Loucy (cell line): ENCODE measurements at regions not wholly inside any gene's neighbourhood (a gene's known extent, or its start where the extent isn't known, plus 50 kb on each side); places are given as distances from the start of the nearest gene placed in this dataset.

Source experiments
- EZH2phosphoT487 ChIP-seq: fragments of 200-600 bp; IDR thresholded peaks from 2 replicates; pipeline ENCODE4 v1.6.1; 2018; ENCODE audit warnings: antibody characterized with exemption, mild to moderate bottlenecking, moderate library complexity, borderline replicate concordance
- TF ChIP-seq, protein P1 (sequence below): fragments of 200-600 bp; sonication (generic); conservative IDR thresholded peaks from 2 replicates; pipeline ENCODE4 v1.5.1; 2014; ENCODE audit warnings: mild to moderate bottlenecking, antibody characterized with exemption, low read length

DNA sequence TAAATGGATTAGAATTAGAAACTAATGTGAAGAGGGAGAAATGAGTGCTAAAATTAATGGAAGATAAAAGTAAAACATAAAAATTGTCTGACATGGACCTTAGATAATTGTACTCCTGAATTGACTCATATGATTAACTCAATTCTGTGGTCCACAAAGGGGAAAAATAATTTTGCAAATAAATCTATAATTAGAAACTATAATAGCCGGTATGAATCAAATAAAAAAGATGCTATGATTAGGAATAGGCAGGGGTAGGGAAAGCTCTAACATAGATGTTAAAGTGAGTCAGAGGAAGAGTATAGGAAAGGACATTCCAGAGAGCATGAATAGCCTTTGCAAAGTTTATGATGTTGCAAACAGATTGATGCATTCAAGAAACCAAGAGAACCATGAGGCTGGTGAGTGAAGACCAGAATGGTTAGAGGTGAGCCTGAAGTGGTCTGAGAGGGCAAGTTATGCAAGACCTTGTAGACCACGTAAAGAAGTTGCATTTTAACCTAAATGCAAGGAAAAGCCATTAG is 262.1 kb upstream of the CA10 start:
- TF ChIP-seq, protein P1, sequence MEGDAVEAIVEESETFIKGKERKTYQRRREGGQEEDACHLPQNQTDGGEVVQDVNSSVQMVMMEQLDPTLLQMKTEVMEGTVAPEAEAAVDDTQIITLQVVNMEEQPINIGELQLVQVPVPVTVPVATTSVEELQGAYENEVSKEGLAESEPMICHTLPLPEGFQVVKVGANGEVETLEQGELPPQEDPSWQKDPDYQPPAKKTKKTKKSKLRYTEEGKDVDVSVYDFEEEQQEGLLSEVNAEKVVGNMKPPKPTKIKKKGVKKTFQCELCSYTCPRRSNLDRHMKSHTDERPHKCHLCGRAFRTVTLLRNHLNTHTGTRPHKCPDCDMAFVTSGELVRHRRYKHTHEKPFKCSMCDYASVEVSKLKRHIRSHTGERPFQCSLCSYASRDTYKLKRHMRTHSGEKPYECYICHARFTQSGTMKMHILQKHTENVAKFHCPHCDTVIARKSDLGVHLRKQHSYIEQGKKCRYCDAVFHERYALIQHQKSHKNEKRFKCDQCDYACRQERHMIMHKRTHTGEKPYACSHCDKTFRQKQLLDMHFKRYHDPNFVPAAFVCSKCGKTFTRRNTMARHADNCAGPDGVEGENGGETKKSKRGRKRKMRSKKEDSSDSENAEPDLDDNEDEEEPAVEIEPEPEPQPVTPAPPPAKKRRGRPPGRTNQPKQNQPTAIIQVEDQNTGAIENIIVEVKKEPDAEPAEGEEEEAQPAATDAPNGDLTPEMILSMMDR, result no peak
- TF ChIP-seq EZH2phosphoT487, result no peak
